ENCODE measurements at regions not wholly inside any gene's neighbourhood (a gene's known extent, or its start where the extent isn't known, plus 50 kb on each side); places are given as distances from the start of the nearest gene placed in this dataset.

GRCh38 chrX:110863883-110864282 is 68.3 kb upstream of the CHRDL1 start:
- H3K4me1 ChIP-seq (ENCODE audit: control insufficient read depth, insufficient read depth, low read length), result no peaks in the 10 kb centered on the region
- no peak overlapping the region for H3K9ac ChIP-seq (ENCODE audit: low read length)
- H3K36me3 ChIP-seq (ENCODE audit: control insufficient read depth, insufficient read depth, low read length), result no peaks in the 10 kb centered on the region
- H3K27me3 ChIP-seq (ENCODE audit: control insufficient read depth, insufficient read depth, low read length), result peaks cover 54% of the 10 kb centered on the region
- no peak overlapping the region for H3K27ac ChIP-seq (ENCODE audit: low read depth, low read length)
- H3K9me3 ChIP-seq (ENCODE audit: control insufficient read depth, insufficient read depth, low read depth, low read length), result no peaks in the 10 kb centered on the region
- H3K4me3 ChIP-seq (ENCODE audit: low read depth, low read length), result no peak overlapping the region

GRCh38 chrX:110858565-110858964 is 62.9 kb upstream of the CHRDL1 start:
- Histone ChIP-seq H3K9ac (ENCODE audit: low read length) (no peak overlapping the region), H3K27ac (ENCODE audit: low read depth, low read length) (no peak overlapping the region), H3K9me3 (ENCODE audit: control insufficient read depth, insufficient read depth, low read depth, low read length) (no peaks in the 10 kb centered on the region), H3K36me3 (ENCODE audit: control insufficient read depth, insufficient read depth, low read length) (no peaks in the 10 kb centered on the region), H3K4me1 (ENCODE audit: control insufficient read depth, insufficient read depth, low read length) (no peaks in the 10 kb centered on the region), H3K4me3 (ENCODE audit: low read depth, low read length) (no peak overlapping the region), H3K27me3 (ENCODE audit: control insufficient read depth, insufficient read depth, low read length) (peaks cover 54% of the 10 kb centered on the region)

GRCh38 chrX:110853610-110854009 is 58.0 kb upstream of the CHRDL1 start:
- Histone ChIP-seq H3K27ac (ENCODE audit: low read depth, low read length) (no peak overlapping the region), H3K27me3 (ENCODE audit: control insufficient read depth, insufficient read depth, low read length) (peaks cover 24% of the 10 kb centered on the region), H3K9me3 (ENCODE audit: control insufficient read depth, insufficient read depth, low read depth, low read length) (no peaks in the 10 kb centered on the region), H3K4me1 (ENCODE audit: control insufficient read depth, insufficient read depth, low read length) (no peaks in the 10 kb centered on the region; the same call in 1 of the 2 replicates), H3K4me3 (ENCODE audit: low read depth, low read length) (no peak overlapping the region), H3K36me3 (ENCODE audit: control insufficient read depth, insufficient read depth, low read length) (no peaks in the 10 kb centered on the region), H3K9ac (ENCODE audit: low read length) (no peak overlapping the region)

GRCh38 chrX:110852180-110852579 is 56.6 kb upstream of the CHRDL1 start:
- Histone ChIP-seq H3K9ac (ENCODE audit: low read length) (no peak overlapping the region), H3K4me3 (ENCODE audit: low read depth, low read length) (no peak overlapping the region), H3K9me3 (ENCODE audit: control insufficient read depth, insufficient read depth, low read depth, low read length) (no peaks in the 10 kb centered on the region), H3K4me1 (ENCODE audit: control insufficient read depth, insufficient read depth, low read length) (no peaks in the 10 kb centered on the region; the same call in 1 of the 2 replicates), H3K36me3 (ENCODE audit: control insufficient read depth, insufficient read depth, low read length) (no peaks in the 10 kb centered on the region), H3K27me3 (ENCODE audit: control insufficient read depth, insufficient read depth, low read length) (peaks cover 24% of the 10 kb centered on the region), H3K27ac (ENCODE audit: low read depth, low read length) (no peak overlapping the region)

- Histone ChIP-seq H3K27ac (ENCODE audit: low read depth, low read length) (no peak overlapping the region), H3K9ac (ENCODE audit: low read length) (no peak overlapping the region), H3K27me3 (ENCODE audit: control insufficient read depth, insufficient read depth, low read length) (peaks cover 21% of the 10 kb centered on the region), H3K9me3 (ENCODE audit: control insufficient read depth, insufficient read depth, low read depth, low read length) (no peaks in the 10 kb centered on the region), H3K4me1 (ENCODE audit: control insufficient read depth, insufficient read depth, low read length) (no peaks in the 10 kb centered on the region; the same call in 1 of the 2 replicates), H3K36me3 (ENCODE audit: control insufficient read depth, insufficient read depth, low read length) (no peaks in the 10 kb centered on the region), H3K4me3 (ENCODE audit: low read depth, low read length) (no peak overlapping the region)
These were observed 56.2 kb upstream of the CHRDL1 start for GRCh38 chrX:110851780-110852179.

- Histone ChIP-seq H3K27me3 (ENCODE audit: control insufficient read depth, insufficient read depth, low read length) (peaks cover 11% of the 10 kb centered on the region; the same call in 1 of the 2 replicates), H3K4me1 (ENCODE audit: control insufficient read depth, insufficient read depth, low read length) (no peaks in the 10 kb centered on the region; the same call in 1 of the 2 replicates), H3K36me3 (ENCODE audit: control insufficient read depth, insufficient read depth, low read length) (no peaks in the 10 kb centered on the region), H3K27ac (ENCODE audit: low read depth, low read length) (no peak overlapping the region), H3K9me3 (ENCODE audit: control insufficient read depth, insufficient read depth, low read depth, low read length) (no peaks in the 10 kb centered on the region), H3K4me3 (ENCODE audit: low read depth, low read length) (no peak overlapping the region), H3K9ac (ENCODE audit: low read length) (no peak overlapping the region)
These were observed 51.7 kb upstream of the CHRDL1 start for GRCh38 chrX:110847334-110847733.

GRCh38 chrX:110846071-110846470 is 50.5 kb upstream of the CHRDL1 start:
- Histone ChIP-seq H3K4me1 (ENCODE audit: control insufficient read depth, insufficient read depth, low read length) (no peaks in the 10 kb centered on the region), H3K9me3 (ENCODE audit: control insufficient read depth, insufficient read depth, low read depth, low read length) (no peaks in the 10 kb centered on the region), H3K27me3 (ENCODE audit: control insufficient read depth, insufficient read depth, low read length) (peaks cover 16% of the 10 kb centered on the region; the same call in 1 of the 2 replicates), H3K4me3 (ENCODE audit: low read depth, low read length) (no peak overlapping the region), H3K9ac (ENCODE audit: low read length) (no peak overlapping the region), H3K27ac (ENCODE audit: low read depth, low read length) (no peak overlapping the region), H3K36me3 (ENCODE audit: control insufficient read depth, insufficient read depth, low read length) (no peaks in the 10 kb centered on the region)
